ENCODE measurements at regions not wholly inside any gene's neighbourhood (a gene's known extent, or its start where the extent isn't known, plus 50 kb on each side); places are given as distances from the start of the nearest gene placed in this dataset.

DNA sequence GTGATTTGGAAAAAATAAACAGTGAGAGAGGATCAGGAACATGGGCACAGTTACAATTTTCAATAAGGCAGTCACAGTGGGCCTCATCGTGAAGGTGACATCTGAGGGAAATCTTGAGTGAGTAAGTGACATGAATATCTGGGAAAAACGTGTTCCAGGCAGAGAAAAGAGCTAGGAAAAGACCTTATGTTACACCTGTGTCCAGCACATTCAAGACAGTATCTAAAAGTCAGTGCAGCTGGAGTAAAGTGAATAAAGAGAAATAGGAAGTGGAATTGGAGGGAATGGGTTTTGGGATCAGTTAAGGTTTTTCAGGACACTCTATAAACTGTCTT lies 827.5 kb upstream of the FAT3 start:
- TF ChIP-seq CTCF (IDR thresholded peaks at IDR 0.05) (no peak), POLR2AphosphoS5 (IDR thresholded peaks at IDR 0.05; ENCODE audit: low read depth, low read length) (no peak), SIN3A (IDR thresholded peaks at IDR 0.05; ENCODE audit: borderline replicate concordance, insufficient read depth, low read depth, low read length) (no peak), TCF7L2 (IDR thresholded peaks at IDR 0.05; ENCODE audit: low read depth, low read length) (no peak)
- TF ChIP-seq, protein P1, sequence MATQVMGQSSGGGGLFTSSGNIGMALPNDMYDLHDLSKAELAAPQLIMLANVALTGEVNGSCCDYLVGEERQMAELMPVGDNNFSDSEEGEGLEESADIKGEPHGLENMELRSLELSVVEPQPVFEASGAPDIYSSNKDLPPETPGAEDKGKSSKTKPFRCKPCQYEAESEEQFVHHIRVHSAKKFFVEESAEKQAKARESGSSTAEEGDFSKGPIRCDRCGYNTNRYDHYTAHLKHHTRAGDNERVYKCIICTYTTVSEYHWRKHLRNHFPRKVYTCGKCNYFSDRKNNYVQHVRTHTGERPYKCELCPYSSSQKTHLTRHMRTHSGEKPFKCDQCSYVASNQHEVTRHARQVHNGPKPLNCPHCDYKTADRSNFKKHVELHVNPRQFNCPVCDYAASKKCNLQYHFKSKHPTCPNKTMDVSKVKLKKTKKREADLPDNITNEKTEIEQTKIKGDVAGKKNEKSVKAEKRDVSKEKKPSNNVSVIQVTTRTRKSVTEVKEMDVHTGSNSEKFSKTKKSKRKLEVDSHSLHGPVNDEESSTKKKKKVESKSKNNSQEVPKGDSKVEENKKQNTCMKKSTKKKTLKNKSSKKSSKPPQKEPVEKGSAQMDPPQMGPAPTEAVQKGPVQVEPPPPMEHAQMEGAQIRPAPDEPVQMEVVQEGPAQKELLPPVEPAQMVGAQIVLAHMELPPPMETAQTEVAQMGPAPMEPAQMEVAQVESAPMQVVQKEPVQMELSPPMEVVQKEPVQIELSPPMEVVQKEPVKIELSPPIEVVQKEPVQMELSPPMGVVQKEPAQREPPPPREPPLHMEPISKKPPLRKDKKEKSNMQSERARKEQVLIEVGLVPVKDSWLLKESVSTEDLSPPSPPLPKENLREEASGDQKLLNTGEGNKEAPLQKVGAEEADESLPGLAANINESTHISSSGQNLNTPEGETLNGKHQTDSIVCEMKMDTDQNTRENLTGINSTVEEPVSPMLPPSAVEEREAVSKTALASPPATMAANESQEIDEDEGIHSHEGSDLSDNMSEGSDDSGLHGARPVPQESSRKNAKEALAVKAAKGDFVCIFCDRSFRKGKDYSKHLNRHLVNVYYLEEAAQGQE (IDR thresholded peaks at IDR 0.05; ENCODE audit: insufficient read depth in 1 of 2, low read depth in 2 of 2, low read length in 1 of 2) = no peak
